ENCODE measurements at regions not wholly inside any gene's neighbourhood (a gene's known extent, or its start where the extent isn't known, plus 50 kb on each side); places are given as distances from the start of the nearest gene placed in this dataset.
"Not testable (repeated sequence)": the region's sequence is repeated elsewhere in the genome, so short reads cannot be mapped to it uniquely, and the experiment has no call there.

- Mint-ChIP-seq H3K9me3 (no peaks in the 10 kb centered on the region), H3K27ac (no peak overlapping the region), H3K36me3 (no peaks in the 10 kb centered on the region)
- DNase-seq (ENCODE audit: low spot score in 2 of 2) (no peak), ATAC-seq (no peak)
These were observed 1097.1 kb upstream of the SLC39A10 start for GRCh38 chr2:194559964-194560363.

DNA sequence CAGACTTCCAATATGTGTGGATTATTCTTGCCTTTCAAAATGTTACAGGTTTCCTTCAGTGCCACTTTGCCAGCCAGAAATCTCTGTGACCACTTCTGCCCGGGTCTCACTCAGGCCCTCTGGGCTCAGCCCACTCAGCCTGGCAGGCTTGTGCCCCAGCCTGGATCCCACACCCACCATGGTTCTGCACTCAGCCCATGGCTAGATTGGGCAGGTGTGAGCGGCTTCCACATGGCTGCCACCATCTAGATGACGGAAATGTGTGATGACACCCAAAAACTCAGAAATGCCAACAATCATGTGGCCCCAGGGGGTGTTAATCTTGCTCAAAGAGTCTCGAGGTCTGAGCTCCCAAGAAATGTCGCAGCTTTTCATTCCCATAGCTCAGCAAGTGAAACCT is 1097.5 kb upstream of the SLC39A10 start:
- ATAC-seq (no peak), DNase-seq (ENCODE audit: low spot score in 2 of 2) (no peak)
- Mint-ChIP-seq H3K9me3 (no peaks in the 10 kb centered on the region), H3K27ac (no peak overlapping the region), H3K36me3 (no peaks in the 10 kb centered on the region)

DNA sequence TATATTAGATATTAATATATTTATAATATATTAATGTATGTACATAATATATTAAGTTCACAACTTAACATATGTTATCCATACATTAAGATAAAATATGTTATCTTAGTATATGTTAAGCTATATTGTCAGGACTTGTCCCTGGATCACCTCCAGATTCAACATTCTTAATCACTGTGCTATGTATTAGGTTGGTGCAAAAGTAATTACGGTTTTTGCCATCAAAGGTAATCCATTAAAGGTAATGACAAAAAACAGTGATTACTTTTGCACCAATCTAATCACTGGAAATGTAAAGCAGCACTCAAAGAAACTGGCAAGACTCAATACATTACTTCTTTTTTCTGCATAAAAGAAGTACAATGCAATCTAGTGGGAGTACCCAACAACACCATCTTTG is 1099.0 kb upstream of the SLC39A10 start:
- no peaks in the 10 kb centered on the region for H3K9me3 Mint-ChIP-seq
- no peaks in the 10 kb centered on the region for H3K36me3 Mint-ChIP-seq
- H3K27ac Mint-ChIP-seq: no peak overlapping the region
- no peak for DNase-seq (ENCODE audit: low spot score in 2 of 2)
- ATAC-seq: no peak

DNA sequence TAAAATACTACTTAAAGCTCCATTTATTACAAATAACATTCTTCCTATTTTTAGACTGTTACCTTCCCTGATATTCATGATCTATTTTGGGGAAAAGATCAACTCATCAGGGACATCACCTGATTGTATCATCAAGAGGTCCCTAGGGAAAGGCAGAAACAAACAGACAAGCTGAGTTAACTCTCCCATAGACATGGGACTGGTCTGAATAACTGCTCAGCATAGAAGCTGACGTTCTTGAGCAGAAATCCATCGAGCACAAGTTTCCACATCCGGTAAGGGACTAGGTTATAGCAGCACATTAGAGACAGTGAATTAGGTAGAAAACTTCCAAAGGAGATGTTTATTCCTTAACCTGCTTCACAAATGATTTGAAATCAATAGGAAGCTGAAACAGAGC is 1100.4 kb upstream of the SLC39A10 start:
- DNase-seq (ENCODE audit: low spot score in 2 of 2) (no peak), ATAC-seq (no peak)
- Mint-ChIP-seq H3K9me3 (no peaks in the 10 kb centered on the region), H3K36me3 (no peaks in the 10 kb centered on the region), H3K27ac (no peak overlapping the region)

GRCh38 chr2:194553980-194554379 is 1103.0 kb upstream of the SLC39A10 start:
- H3K36me3 Mint-ChIP-seq: no peaks in the 10 kb centered on the region
- ATAC-seq (no peak), DNase-seq (ENCODE audit: low spot score in 2 of 2) (no peak)
- no peaks in the 10 kb centered on the region for H3K9me3 Mint-ChIP-seq
- H3K27ac Mint-ChIP-seq: no peak overlapping the region

DNA sequence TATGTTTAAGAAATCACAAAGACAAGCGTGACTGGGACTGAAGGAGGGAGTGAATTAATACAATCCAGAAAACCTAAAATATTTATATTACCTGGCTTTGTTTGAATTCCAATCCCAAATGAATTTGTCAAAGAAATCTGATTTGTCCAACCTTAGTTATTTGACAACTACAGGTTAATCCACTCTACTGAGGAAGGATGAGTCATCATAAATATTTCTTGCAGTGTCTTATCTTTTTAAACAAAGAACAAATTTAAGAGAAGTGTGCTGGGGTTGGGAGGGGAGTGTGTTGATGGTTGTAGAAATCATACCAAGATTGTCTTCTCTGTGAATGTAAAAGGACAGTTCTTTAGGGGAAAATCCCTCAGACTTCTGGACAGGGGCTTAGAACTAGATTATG is 1106.3 kb upstream of the SLC39A10 start:
- H3K9me3 Mint-ChIP-seq: no peaks in the 10 kb centered on the region
- H3K27ac Mint-ChIP-seq: peak overlapping the region in 1 of 2 donors; percentile 29
- DNase-seq (ENCODE audit: low spot score in 2 of 2) (no peak), ATAC-seq (no peak)
- H3K36me3 Mint-ChIP-seq: no peaks in the 10 kb centered on the region

DNA sequence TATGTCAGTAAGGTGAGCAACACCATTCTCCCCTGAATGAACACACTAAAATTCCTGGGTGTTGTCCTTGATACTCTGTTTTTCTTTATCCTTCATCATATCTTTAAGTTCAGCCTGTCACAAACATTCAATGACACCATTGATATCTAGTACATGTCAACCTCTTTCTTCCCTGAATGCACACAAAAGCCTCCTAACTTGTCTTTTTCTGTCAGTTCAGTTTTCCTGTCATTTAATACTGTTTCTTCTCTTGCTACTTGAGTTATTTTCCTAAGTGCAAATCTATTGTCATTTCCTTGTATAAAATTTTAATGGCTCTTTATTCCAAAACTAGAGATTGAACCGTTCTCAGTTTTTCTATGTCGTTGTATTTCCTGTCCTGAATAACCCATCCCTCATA is 1107.6 kb upstream of the SLC39A10 start:
- Mint-ChIP-seq H3K9me3 (no peaks in the 10 kb centered on the region), H3K27ac (no peak overlapping the region), H3K36me3 (no peaks in the 10 kb centered on the region)
- DNase-seq (ENCODE audit: low spot score in 2 of 2) (no peak), ATAC-seq (no peak)

DNA sequence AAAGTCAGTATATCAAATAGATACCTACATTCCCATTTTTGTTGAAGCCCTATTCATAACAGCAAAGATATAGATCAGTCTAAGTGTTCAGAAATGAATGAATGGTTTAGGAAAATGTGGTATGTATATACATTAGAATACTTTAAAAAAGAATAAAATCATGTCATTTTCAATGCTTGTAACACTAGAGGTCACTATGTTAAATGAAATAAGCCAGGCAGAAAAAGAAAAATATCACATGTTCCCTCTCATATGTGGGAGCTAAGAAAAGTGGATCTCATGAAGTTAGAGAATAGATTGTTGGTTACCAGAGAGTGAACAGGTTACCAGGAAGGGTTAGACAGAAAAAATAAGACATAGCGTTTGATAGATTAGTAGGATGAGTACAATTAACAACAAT is 1111.0 kb upstream of the SLC39A10 start:
- ATAC-seq: no peak
- no peak for DNase-seq (ENCODE audit: low spot score in 2 of 2)
- peaks cover 0 to 4% of the 10 kb centered on the region in 2 donors for H3K9me3 Mint-ChIP-seq
- no peaks in the 10 kb centered on the region for H3K36me3 Mint-ChIP-seq
- no peak overlapping the region for H3K27ac Mint-ChIP-seq

DNA sequence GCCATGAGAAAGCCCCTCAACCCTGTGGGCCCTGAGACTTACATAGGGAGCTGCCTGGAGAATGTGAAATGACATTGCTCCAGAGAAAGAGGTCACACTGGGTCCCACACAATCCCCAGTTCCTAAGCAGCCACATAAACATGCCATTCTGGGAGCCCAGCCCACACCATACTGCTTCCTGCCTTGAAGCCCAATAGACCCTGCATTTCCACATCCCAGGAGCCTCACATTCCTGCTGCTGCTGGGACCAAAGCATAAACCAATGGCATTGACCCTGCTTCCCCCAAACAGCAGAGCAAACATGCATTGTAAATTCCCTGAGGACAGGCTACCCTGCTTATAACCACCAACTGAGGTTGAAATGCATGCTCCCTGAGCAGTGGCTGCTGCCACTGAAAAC is 1117.6 kb upstream of the SLC39A10 start:
- H3K27ac Mint-ChIP-seq: no peak overlapping the region
- DNase-seq (ENCODE audit: low spot score in 2 of 2) (no peak), ATAC-seq (no peak)
- peaks cover 3 to 4% of the 10 kb centered on the region in 2 donors for H3K9me3 Mint-ChIP-seq
- no peaks in the 10 kb centered on the region for H3K36me3 Mint-ChIP-seq

DNA sequence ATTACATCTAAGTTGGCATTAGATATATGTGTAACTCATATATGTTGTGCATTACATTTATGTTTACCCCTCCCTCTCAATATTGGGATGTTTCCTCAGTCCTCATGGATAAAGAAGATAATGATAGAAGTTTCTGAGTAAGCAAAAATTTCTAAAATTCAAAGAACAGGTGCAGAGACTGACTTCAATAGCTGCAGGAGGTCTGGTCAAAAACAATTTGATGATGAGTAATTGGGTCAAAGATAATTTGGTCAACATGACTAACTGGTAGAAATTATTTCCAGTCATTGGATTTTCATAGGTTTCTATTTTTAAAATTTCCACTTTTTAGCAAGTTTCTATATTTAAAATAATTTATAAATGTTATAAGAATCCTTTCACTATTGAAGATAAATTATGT is 1130.9 kb upstream of the SLC39A10 start:
- no peak overlapping the region for H3K27ac Mint-ChIP-seq
- no peaks in the 10 kb centered on the region for H3K9me3 Mint-ChIP-seq
- DNase-seq (ENCODE audit: low spot score in 2 of 2): no peak
- no peaks in the 10 kb centered on the region for H3K36me3 Mint-ChIP-seq
- no peak for ATAC-seq

- no peak for DNase-seq (ENCODE audit: low spot score in 2 of 2)
- ATAC-seq: no peak
- no peak overlapping the region for H3K27ac Mint-ChIP-seq
- H3K36me3 Mint-ChIP-seq: no peaks in the 10 kb centered on the region
- H3K9me3 Mint-ChIP-seq: no peaks in the 10 kb centered on the region
These were observed 1142.7 kb upstream of the SLC39A10 start for GRCh38 chr2:194514281-194514680.

DNA sequence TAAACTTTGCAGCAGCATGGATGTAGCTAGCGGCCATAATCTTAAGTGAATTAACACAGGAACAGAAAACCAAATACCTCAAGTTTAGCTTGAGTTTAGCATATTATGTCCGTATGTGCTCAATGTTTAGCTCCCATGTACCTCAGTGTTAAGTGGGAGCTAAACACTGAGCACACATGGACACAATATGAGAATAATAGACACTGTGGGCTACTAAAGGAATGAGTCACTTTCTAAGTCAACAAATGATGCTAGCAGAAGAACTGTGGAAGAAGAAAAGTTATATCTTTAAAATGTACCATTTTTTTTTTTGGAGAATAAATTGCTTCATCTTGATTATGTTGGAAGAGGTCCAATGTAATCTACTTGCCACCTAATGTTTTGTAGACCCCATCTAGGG is 1146.0 kb upstream of the SLC39A10 start:
- H3K9me3 Mint-ChIP-seq; H3K36me3 Mint-ChIP-seq; ATAC-seq; H3K27ac Mint-ChIP-seq; DNase-seq (ENCODE audit: low spot score in 2 of 2): not testable (repeated sequence)

DNA sequence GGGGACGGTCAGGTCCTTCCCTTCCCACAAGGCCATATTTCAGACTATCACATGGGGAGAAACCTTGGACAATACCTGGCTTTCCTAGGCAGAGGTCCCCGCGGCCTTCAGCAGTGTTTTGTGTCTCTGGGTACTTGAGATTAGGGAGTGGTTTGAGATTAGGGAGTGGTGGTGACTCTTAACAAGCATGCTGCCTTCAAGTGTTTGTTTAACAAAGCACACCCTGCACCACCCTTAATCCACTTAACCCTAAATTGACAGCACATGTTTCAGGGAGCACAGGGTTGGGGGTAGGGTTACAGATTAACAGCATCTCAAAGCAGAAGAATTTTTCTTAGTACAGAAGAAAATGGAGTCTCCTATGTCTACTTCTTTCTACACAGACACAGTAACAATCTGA is 1152.2 kb upstream of the SLC39A10 start:
- H3K36me3 Mint-ChIP-seq; H3K27ac Mint-ChIP-seq; ATAC-seq; DNase-seq (ENCODE audit: low spot score in 2 of 2); H3K9me3 Mint-ChIP-seq: not testable (repeated sequence)

DNA sequence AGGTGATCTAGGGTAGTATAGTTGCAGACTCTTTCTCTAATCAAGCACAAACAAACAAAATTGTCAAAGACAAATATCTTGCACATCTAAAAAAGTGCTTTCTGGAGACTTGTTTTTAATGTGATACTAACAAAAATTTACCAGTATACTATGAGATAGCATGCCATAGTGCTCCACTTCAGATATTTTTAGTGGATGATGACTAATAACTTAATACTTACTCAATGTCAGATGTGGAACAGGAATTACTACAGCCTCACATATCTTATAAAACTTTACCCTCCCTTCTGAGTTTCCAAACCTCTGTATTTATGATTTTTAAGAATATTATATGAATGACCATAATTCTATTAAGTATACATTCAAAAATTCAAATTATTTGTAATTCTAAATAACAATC is 1162.0 kb upstream of the SLC39A10 start:
- Mint-ChIP-seq H3K27ac (no peak overlapping the region), H3K9me3 (no peaks in the 10 kb centered on the region), H3K36me3 (no peaks in the 10 kb centered on the region)
- DNase-seq (ENCODE audit: low spot score in 2 of 2): no peak
- no peak for ATAC-seq

GRCh38 chr2:194494401-194494800 is 1162.6 kb upstream of the SLC39A10 start:
- ATAC-seq: peak in 1 of 2 donors; percentile 29
- no peaks in the 10 kb centered on the region for H3K36me3 Mint-ChIP-seq
- DNase-seq (ENCODE audit: low spot score in 2 of 2): no peak

GRCh38 chr2:194491409-194492115 is 1165.5 kb upstream of the SLC39A10 start:
- no peak for DNase-seq (ENCODE audit: low spot score in 2 of 2)
- Mint-ChIP-seq H3K36me3 (no peaks in the 10 kb centered on the region), H3K27ac (no peak overlapping the region), H3K9me3 (no peaks in the 10 kb centered on the region)
- ATAC-seq: peak; percentile 61 to 72

More at GRCh38 chr2:194494401-194494800, 1162.6 kb upstream of the SLC39A10 start:
- Mint-ChIP-seq H3K27ac (no peak overlapping the region), H3K9me3 (no peaks in the 10 kb centered on the region)

GRCh38 chr2:194486326-194486725 is 1170.7 kb upstream of the SLC39A10 start:
- no peak overlapping the region for H3K27ac Mint-ChIP-seq
- H3K9me3 Mint-ChIP-seq: no peaks in the 10 kb centered on the region
- no peaks in the 10 kb centered on the region for H3K36me3 Mint-ChIP-seq
- no peak for DNase-seq (ENCODE audit: low spot score in 2 of 2)
- ATAC-seq: no peak

- no peaks in the 10 kb centered on the region for H3K36me3 Mint-ChIP-seq
- no peaks in the 10 kb centered on the region for H3K9me3 Mint-ChIP-seq
- H3K27ac Mint-ChIP-seq: no peak overlapping the region
- ATAC-seq: no peak
- DNase-seq (ENCODE audit: low spot score in 2 of 2): no peak
These were observed 1174.0 kb upstream of the SLC39A10 start for GRCh38 chr2:194483041-194483440.
